ENCODE measurements at regions not wholly inside any gene's neighbourhood (a gene's known extent, or its start where the extent isn't known, plus 50 kb on each side); places are given as distances from the start of the nearest gene placed in this dataset.

DNA sequence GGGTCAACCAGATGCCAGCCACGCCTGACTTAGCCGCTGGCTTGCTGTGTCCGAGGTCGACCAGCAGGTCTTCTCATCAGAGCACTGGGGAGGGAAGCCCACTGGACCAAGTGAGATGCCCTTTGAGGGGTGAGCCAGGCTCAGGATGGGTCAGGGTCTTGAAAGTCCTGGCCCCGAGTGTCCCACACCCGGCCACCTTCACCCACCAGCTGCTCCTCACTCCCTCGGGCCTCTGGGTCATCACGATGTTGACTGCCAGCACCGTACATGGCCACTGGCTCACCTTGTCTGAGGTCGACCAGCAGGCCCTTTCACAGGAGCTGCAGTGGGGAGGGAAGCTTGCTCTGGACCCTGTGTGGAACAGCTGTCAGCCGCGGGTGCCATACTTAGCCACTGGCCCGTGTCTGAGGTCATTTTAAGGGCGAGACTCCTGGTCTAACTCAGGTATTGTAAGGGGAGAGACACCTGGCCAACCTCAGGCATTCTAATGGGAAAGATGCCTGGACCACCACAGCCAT, 1361.3 kb downstream of the UQCRFS1 start:
- TF ChIP-seq POLR2AphosphoS5 (IDR thresholded peaks at IDR 0.05; ENCODE audit: low read depth) (no peak), GABPA (IDR thresholded peaks at IDR 0.05; ENCODE audit: low read depth) (no peak)
- TF ChIP-seq, protein P1, sequence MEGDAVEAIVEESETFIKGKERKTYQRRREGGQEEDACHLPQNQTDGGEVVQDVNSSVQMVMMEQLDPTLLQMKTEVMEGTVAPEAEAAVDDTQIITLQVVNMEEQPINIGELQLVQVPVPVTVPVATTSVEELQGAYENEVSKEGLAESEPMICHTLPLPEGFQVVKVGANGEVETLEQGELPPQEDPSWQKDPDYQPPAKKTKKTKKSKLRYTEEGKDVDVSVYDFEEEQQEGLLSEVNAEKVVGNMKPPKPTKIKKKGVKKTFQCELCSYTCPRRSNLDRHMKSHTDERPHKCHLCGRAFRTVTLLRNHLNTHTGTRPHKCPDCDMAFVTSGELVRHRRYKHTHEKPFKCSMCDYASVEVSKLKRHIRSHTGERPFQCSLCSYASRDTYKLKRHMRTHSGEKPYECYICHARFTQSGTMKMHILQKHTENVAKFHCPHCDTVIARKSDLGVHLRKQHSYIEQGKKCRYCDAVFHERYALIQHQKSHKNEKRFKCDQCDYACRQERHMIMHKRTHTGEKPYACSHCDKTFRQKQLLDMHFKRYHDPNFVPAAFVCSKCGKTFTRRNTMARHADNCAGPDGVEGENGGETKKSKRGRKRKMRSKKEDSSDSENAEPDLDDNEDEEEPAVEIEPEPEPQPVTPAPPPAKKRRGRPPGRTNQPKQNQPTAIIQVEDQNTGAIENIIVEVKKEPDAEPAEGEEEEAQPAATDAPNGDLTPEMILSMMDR (IDR thresholded peaks at IDR 0.05; ENCODE audit: insufficient read depth, low read length), result no peak
